ENCODE measurements at regions not wholly inside any gene's neighbourhood (a gene's known extent, or its start where the extent isn't known, plus 50 kb on each side); places are given as distances from the start of the nearest gene placed in this dataset.

DNA sequence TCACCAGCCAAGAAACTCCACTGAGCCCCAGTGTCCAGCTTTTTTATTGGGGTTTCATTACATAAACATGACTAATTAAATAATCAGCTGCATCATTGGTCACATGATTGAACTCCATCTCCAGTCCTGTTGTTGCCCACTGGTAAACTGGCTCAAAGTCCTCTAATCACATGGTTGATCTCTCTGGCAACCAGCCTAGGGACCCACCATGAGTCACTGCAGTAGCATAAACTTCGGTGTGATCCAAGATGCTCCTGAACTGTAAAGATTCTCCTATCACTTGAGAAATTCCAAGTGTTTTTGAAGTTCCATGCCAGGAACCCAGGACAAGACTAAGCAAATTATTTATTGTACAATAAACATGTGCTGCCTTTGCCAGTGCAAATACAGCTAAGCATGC lies 130.4 kb upstream of the AUTS2 start:
- DNase-seq = no peak
- Histone ChIP-seq H2AK5ac (ENCODE audit: low read depth, low read length) (no peak overlapping the region), H3K79me1 (ENCODE audit: low read depth in 1 of 2, low read length in 2 of 2) (no peaks in the 10 kb centered on the region), H3K9me1 (ENCODE audit: insufficient read depth, low read length) (no peaks in the 10 kb centered on the region), H4K8ac (ENCODE audit: low read depth in 2 of 2, low read length in 2 of 2) (no peak overlapping the region), H3K27me3 (ENCODE audit: control insufficient read depth, insufficient read depth, low read length) (no peaks in the 10 kb centered on the region), H3K9me3 (ENCODE audit: control insufficient read depth, insufficient read depth, low read length) (peaks cover 8% of the 10 kb centered on the region; the same call in 1 of the 2 replicates), H3K4me1 (ENCODE audit: control insufficient read depth, insufficient read depth, low read length) (no peaks in the 10 kb centered on the region), H3K4ac (ENCODE audit: low read depth, low read length) (no peak overlapping the region), H2BK120ac (ENCODE audit: low read depth, low read length) (no peak overlapping the region), H3K23ac (ENCODE audit: low read depth, low read length) (no peak overlapping the region), H2BK20ac (ENCODE audit: low read depth, low read length) (no peak overlapping the region), H3K36me3 (ENCODE audit: control insufficient read depth, insufficient read depth, low read length) (no peaks in the 10 kb centered on the region), H2AFZ (replicated peaks; ENCODE audit: low read length, poor library complexity) (no peak overlapping the region), H2BK15ac (ENCODE audit: low read depth, low read length) (no peak overlapping the region), H3K18ac (ENCODE audit: low read depth, low read length) (no peak overlapping the region), H3K4me2 (ENCODE audit: low read depth, low read length) (no peak overlapping the region), H3K14ac (replicated peaks; ENCODE audit: low read depth, low read length) (no peak overlapping the region), H4K20me1 (ENCODE audit: insufficient read depth, low read length) (no peaks in the 10 kb centered on the region), H4K91ac (ENCODE audit: insufficient read depth, low read depth, low read length) (no peak overlapping the region), H3K4me3 (ENCODE audit: insufficient read depth, low read depth, low read length) (no peak overlapping the region), H2BK5ac (ENCODE audit: low read depth, low read length, poor library complexity, severe bottlenecking) (no peak overlapping the region), H4K5ac (ENCODE audit: low read depth, low read length) (no peak overlapping the region), H3K56ac (ENCODE audit: extremely low read depth, insufficient read depth, low read length) (no peak overlapping the region), H3K27ac (ENCODE audit: insufficient read depth, low read length) (no peak overlapping the region), H3K9ac (ENCODE audit: low read depth, low read length) (no peak overlapping the region), H2AK9ac (replicated peaks; ENCODE audit: low read depth, low read length, poor library complexity) (no peak overlapping the region)
- CTCF ChIA-PET = no interaction called here
- TF ChIP-seq MXI1 (IDR thresholded peaks at IDR 0.05; ENCODE audit: borderline replicate concordance, low read depth, low read length) (no peak), RFX5 (IDR thresholded peaks at IDR 0.05; ENCODE audit: low read depth, low read length) (no peak), SMC3 (IDR thresholded peaks at IDR 0.05; ENCODE audit: low read depth, low read length) (no peak), RCOR1 (IDR thresholded peaks at IDR 0.05; ENCODE audit: insufficient replicate concordance, low read length) (no peak), BHLHE40 (IDR thresholded peaks at IDR 0.05; ENCODE audit: low read depth, low read length) (no peak), FOS (IDR thresholded peaks at IDR 0.05; ENCODE audit: low read depth, low read length) (no peak), MAZ (IDR thresholded peaks at IDR 0.05; ENCODE audit: borderline replicate concordance, low read depth, low read length) (no peak), CEBPB (IDR thresholded peaks at IDR 0.05; ENCODE audit: low read depth, low read length) (no peak)
- TF ChIP-seq, protein P1, sequence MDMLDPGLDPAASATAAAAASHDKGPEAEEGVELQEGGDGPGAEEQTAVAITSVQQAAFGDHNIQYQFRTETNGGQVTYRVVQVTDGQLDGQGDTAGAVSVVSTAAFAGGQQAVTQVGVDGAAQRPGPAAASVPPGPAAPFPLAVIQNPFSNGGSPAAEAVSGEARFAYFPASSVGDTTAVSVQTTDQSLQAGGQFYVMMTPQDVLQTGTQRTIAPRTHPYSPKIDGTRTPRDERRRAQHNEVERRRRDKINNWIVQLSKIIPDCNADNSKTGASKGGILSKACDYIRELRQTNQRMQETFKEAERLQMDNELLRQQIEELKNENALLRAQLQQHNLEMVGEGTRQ (IDR thresholded peaks at IDR 0.05; ENCODE audit: low read depth, low read length) = no peak
- POLR2A ChIA-PET (ENCODE audit: unreplicated experiment) = no interaction called here
- in situ Hi-C loops (cut with MboI; ENCODE audit: low sequenced_read_pairs) (no loop called here), dilution Hi-C loops (cut with HindIII; ENCODE audit: low sequenced_read_pairs, unreplicated experiment) (no loop called here), intact Hi-C loops (cut with micrococcal nuclease) (no loop called here)
- no TSS peak for BruUV-seq (replicated peaks)
- 33% methylated on average over 1 of the region's 1 CpG; no CpG with 5 or more reads in 1 of the 2 experiments for WGBS, 2 experiments (ENCODE audit: extremely low coverage in 2 of 2, insufficient read length in 1 of 2)
- ATAC-seq (ENCODE audit: low read depth) = no peak

All from IMR-90 (cell line).